GM19023 (cell line): ENCODE measurements at regions not wholly inside any gene's neighbourhood (a gene's known extent, or its start where the extent isn't known, plus 50 kb on each side); places are given as distances from the start of the nearest gene placed in this dataset.

Experiments used
- ATAC-seq: cut with Tn5 transposase; IDR thresholded peaks from one replicate; pipeline ENCODE4 v1.9.1; 2021; ENCODE audit warnings: mild to moderate bottlenecking, moderate library complexity; ENCODE audit not compliant: unreplicated experiment

GRCh38 chr4:18934197-18934596 lies 912.6 kb upstream of the LCORL start:
- ATAC-seq: no peak

- no peak for ATAC-seq
Measured at GRCh38 chr4:18932730-18933339, 911.3 kb upstream of the LCORL start.

GRCh38 chr4:18931643-18932377 lies 910.3 kb upstream of the LCORL start:
- no peak for ATAC-seq

- no peak for ATAC-seq
Measured at GRCh38 chr4:18930487-18930886, 908.9 kb upstream of the LCORL start.

GRCh38 chr4:18923496-18924161 lies 902.1 kb upstream of the LCORL start:
- no peak for ATAC-seq

GRCh38 chr4:18917689-18918088 lies 896.1 kb upstream of the LCORL start:
- ATAC-seq: no peak

- ATAC-seq: no peak
Measured at GRCh38 chr4:18914182-18914581, 892.6 kb upstream of the LCORL start.

GRCh38 chr4:18894928-18895327 lies 873.4 kb upstream of the LCORL start:
- no peak for ATAC-seq

- no peak for ATAC-seq
Measured at GRCh38 chr4:18882468-18882867, 860.9 kb upstream of the LCORL start.

- ATAC-seq: no peak
Measured at GRCh38 chr4:18881556-18881955, 860.0 kb upstream of the LCORL start.

- no peak for ATAC-seq
Measured at GRCh38 chr4:18880871-18881270, 859.3 kb upstream of the LCORL start.

- no peak for ATAC-seq
Measured at GRCh38 chr4:18878561-18878960, 857.0 kb upstream of the LCORL start.

GRCh38 chr4:18869166-18869565 lies 847.6 kb upstream of the LCORL start:
- no peak for ATAC-seq

GRCh38 chr4:18860836-18861530 lies 839.4 kb upstream of the LCORL start:
- no peak for ATAC-seq

- ATAC-seq: no peak
Measured at GRCh38 chr4:18859468-18859867, 837.9 kb upstream of the LCORL start.

- no peak for ATAC-seq
Measured at GRCh38 chr4:18858229-18858922, 836.8 kb upstream of the LCORL start.

GRCh38 chr4:18850867-18851266 lies 829.3 kb upstream of the LCORL start:
- no peak for ATAC-seq

GRCh38 chr4:18847249-18847890 lies 825.8 kb upstream of the LCORL start:
- no peak for ATAC-seq

- no peak for ATAC-seq
Measured at GRCh38 chr4:18846313-18846712, 824.8 kb upstream of the LCORL start.

- no peak for ATAC-seq
Measured at GRCh38 chr4:18844726-18845125, 823.2 kb upstream of the LCORL start.

GRCh38 chr4:18842431-18842830 lies 820.9 kb upstream of the LCORL start:
- ATAC-seq: no peak
